ENCODE measurements at regions not wholly inside any gene's neighbourhood (a gene's known extent, or its start where the extent isn't known, plus 50 kb on each side); places are given as distances from the start of the nearest gene placed in this dataset.

GRCh38 chr2:128444816-128445522 lies 126.3 kb upstream of the HS6ST1 start:
- H3K9me3 Mint-ChIP-seq = no peaks in the 10 kb centered on the region
- peaks cover 40% of the 10 kb centered on the region for H3K4me1 Mint-ChIP-seq
- Histone ChIP-seq H2AFZ (replicated peaks) (no peak overlapping the region), H3K9ac (no peak overlapping the region), H4K20me1 (ENCODE audit: low read depth) (no peaks in the 10 kb centered on the region), H3K4me1 (peaks cover 8% of the 10 kb centered on the region), H3K9me3 (ENCODE audit: low read depth) (no peaks in the 10 kb centered on the region), H3K4me3 (no peak overlapping the region), H3K4me2 (no peak overlapping the region), H3K36me3 (no peaks in the 10 kb centered on the region), H3K27me3 (no peaks in the 10 kb centered on the region), H3K79me2 (ENCODE audit: low read depth) (no peaks in the 10 kb centered on the region), H3F3A (ENCODE audit: low read depth) (no peaks in the 10 kb centered on the region), H3K27ac (no peak overlapping the region)
- H3K4me3 Mint-ChIP-seq = no peak overlapping the region
- H3K27ac Mint-ChIP-seq = peak overlapping the region; percentile 59
- TF ChIP-seq EZH2 (IDR thresholded peaks at IDR 0.05) = no peak
- DNase-seq (ENCODE audit: low spot score) = no peak
- no peaks in the 10 kb centered on the region for H3K36me3 Mint-ChIP-seq
- peaks cover 5% of the 10 kb centered on the region for H3K27me3 Mint-ChIP-seq (ENCODE audit: insufficient read depth, low read depth)

GRCh38 chr2:128445523-128445900 lies 126.8 kb upstream of the HS6ST1 start:
- no peaks in the 10 kb centered on the region for H3K27me3 ChIP-seq
- H3K4me2 ChIP-seq = no peak overlapping the region
- no peaks in the 10 kb centered on the region for H4K20me1 ChIP-seq (ENCODE audit: low read depth)
- H3K4me3 ChIP-seq = no peak overlapping the region
- H3K27me3 Mint-ChIP-seq (ENCODE audit: insufficient read depth, low read depth) = peaks cover 3% of the 10 kb centered on the region
- no peaks in the 10 kb centered on the region for H3K9me3 Mint-ChIP-seq
- no peaks in the 10 kb centered on the region for H3K36me3 Mint-ChIP-seq
- no peak overlapping the region for H2AFZ ChIP-seq (replicated peaks)
- H3K9me3 ChIP-seq (ENCODE audit: low read depth) = no peaks in the 10 kb centered on the region
- TF ChIP-seq CTCF (IDR thresholded peaks at IDR 0.05) (no peak), EZH2phosphoT487 (IDR thresholded peaks at IDR 0.05) (no peak), EZH2 (IDR thresholded peaks at IDR 0.05) (no peak)
- H3K4me1 Mint-ChIP-seq = peaks cover 40% of the 10 kb centered on the region
- no peak for DNase-seq (ENCODE audit: low spot score)
- H3K27ac ChIP-seq = no peak overlapping the region
- H3K4me1 ChIP-seq = peaks cover 11% of the 10 kb centered on the region
- no peaks in the 10 kb centered on the region for H3F3A ChIP-seq (ENCODE audit: low read depth)
- H3K9ac ChIP-seq = no peak overlapping the region
- no peak overlapping the region for H3K27ac Mint-ChIP-seq
- no peak overlapping the region for H3K4me3 Mint-ChIP-seq
- no peaks in the 10 kb centered on the region for H3K79me2 ChIP-seq (ENCODE audit: low read depth)
- no peaks in the 10 kb centered on the region for H3K36me3 ChIP-seq

- peak overlapping the region; percentile 28 for H3K27ac Mint-ChIP-seq
- no peaks in the 10 kb centered on the region for H3K27me3 ChIP-seq
- no peak overlapping the region for H3K4me3 ChIP-seq
- no peak overlapping the region for H3K9ac ChIP-seq
- no peak overlapping the region for H3K27ac ChIP-seq
- H3K36me3 Mint-ChIP-seq = no peaks in the 10 kb centered on the region
- H3K4me3 Mint-ChIP-seq = no peak overlapping the region
- no peaks in the 10 kb centered on the region for H3K79me2 ChIP-seq (ENCODE audit: low read depth)
- no peaks in the 10 kb centered on the region for H3K9me3 Mint-ChIP-seq
- H3K27me3 Mint-ChIP-seq (ENCODE audit: insufficient read depth, low read depth) = peaks cover 9% of the 10 kb centered on the region
- TF ChIP-seq EZH2phosphoT487 (IDR thresholded peaks at IDR 0.05) (no peak), CTCF (IDR thresholded peaks at IDR 0.05) (no peak), EZH2 (IDR thresholded peaks at IDR 0.05) (no peak)
- no peak overlapping the region for H2AFZ ChIP-seq (replicated peaks)
- no peaks in the 10 kb centered on the region for H3K9me3 ChIP-seq (ENCODE audit: low read depth)
- no peaks in the 10 kb centered on the region for H3K36me3 ChIP-seq
- no peaks in the 10 kb centered on the region for H3F3A ChIP-seq (ENCODE audit: low read depth)
- no peak for DNase-seq (ENCODE audit: low spot score)
- H3K4me1 ChIP-seq = peaks cover 14% of the 10 kb centered on the region
- H3K4me1 Mint-ChIP-seq = peaks cover 46% of the 10 kb centered on the region
- no peak overlapping the region for H3K4me2 ChIP-seq
- no peaks in the 10 kb centered on the region for H4K20me1 ChIP-seq (ENCODE audit: low read depth)
Observed at GRCh38 chr2:128446049-128446873, 127.6 kb upstream of the HS6ST1 start.

Measured in neural progenitor cell (in vitro differentiated cells).